GM21619 (cell line): ENCODE measurements at regions not wholly inside any gene's neighbourhood (a gene's known extent, or its start where the extent isn't known, plus 50 kb on each side); places are given as distances from the start of the nearest gene placed in this dataset.
"Not testable (repeated sequence)": the region's sequence is repeated elsewhere in the genome, so short reads cannot be mapped to it uniquely, and the experiment has no call there.

Source experiments
- ATAC-seq: cut with Tn5 transposase; IDR thresholded peaks from one replicate; pipeline ENCODE4 v1.9.1; 2021; ENCODE audit not compliant: unreplicated experiment

DNA sequence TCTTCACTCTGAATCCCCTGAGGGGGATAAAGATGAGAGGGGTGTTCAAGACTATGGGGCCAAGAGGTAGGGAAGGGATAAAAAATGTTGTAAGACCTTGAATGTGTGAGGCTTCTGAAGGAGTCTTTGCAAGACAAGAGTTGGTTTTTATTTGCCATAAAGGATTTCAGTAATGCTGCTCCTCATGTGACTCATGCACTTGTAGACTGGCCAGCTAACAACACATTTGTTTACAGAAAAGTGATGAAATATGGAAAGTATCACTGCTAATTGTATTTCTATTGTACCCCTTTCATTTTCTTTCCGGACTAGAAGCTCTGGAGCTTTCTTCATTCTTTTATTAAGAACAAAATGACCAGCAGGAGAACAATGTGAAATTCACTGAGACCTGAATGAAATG lies 782.1 kb downstream of the EPHA4 start:
- no peak for ATAC-seq

DNA sequence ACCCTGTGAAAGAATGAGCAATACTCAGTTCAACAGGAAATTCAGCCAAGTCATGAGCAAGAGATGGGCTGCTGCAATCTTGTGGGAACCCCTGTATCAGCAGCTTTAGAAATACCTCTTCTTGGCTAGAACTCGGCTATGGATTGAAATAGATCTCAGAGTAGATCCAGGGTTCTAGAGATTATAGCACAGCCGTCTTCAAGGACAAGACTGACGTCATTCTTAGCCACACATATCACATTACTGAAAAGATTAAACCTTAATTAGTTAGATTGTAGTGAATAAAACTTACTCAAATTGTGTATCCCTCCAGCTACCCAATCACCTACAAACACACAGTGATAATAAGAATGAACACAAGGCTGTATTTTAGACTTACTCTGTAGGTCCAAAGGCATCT lies 776.4 kb downstream of the EPHA4 start:
- no peak for ATAC-seq

DNA sequence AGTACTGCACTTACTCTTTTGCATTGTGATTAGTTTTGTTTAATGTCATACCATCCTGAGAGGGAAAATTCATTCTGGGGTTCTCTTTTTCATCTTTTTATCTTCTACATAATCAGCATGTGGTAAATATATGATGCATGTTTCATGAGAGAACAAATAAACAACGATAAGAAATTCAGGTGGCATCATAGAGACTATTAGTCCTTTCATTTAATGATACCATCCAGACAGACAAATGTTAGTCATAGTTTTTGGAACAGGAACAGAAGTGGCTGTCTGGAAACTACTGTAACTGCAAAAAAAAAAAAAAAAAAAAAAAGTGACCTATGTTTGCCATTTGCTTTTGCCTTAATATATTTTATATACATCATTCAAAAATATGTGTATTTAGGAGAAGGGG lies 761.0 kb downstream of the EPHA4 start:
- ATAC-seq: no peak

DNA sequence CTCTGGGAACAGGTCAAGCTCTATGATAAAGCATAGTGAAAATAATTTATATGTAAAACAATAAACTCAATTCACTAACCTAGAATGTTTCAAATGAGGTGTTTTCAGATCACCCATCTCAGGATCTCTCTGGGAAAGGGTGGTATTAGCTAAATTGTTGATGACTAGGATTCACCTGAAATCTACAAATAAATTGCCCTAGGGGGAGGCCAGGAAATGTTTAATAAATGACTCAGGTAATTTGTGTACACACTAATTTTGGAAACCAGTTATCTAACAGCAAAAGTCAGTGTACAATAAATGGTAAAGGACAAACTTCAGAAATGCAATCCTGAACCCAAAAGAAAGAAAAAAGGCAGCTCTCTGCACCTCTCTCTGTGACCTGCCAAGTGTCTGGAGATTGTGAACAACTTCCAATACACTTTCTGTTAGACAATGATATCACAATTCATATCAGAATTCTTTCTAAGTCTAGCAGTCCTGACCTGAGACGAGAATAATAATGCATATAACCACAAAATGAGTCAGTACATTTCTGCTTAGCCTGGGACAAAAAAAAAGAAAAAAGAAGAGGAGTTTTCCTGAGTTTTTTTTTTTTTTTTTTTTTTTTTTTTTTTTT lies 760.0 kb downstream of the EPHA4 start:
- ATAC-seq: no peak

DNA sequence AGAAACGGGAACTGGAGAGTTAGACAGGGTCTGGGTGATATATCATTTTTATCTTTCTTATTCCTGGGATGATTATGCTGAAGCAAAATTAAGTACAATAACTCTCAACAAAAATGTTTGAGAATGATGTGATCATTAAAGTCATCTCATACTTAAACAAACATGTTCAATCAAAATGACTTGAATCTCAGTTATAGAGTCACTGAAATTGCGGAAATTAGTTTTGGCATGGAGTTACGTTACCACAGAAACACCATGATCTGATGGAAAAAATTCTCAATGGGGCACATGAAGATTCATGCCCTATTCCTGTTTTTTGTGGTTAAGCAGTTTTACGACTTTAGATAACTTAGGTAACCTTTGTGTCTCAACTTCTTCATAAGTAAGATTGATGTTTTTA lies 757.7 kb downstream of the EPHA4 start:
- ATAC-seq: no peak

DNA sequence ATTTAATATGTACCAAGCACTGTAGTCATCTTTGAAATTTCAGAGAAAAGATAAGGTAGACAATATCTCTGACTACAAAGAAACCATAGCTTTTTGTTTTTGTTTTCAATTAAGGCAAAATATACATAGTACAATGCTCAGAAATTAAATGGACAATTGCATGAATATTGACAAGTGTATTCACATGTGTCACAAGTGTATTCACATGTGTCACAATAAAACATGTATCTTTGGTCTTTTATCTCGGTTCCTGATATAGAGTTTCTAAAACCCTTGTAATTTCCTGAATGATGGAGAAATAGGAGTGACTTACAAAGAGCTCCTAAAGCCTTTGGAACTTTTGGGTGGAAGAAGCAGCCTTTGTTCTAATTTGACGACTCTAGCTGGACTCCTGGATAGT lies 756.4 kb downstream of the EPHA4 start:
- ATAC-seq: no peak

DNA sequence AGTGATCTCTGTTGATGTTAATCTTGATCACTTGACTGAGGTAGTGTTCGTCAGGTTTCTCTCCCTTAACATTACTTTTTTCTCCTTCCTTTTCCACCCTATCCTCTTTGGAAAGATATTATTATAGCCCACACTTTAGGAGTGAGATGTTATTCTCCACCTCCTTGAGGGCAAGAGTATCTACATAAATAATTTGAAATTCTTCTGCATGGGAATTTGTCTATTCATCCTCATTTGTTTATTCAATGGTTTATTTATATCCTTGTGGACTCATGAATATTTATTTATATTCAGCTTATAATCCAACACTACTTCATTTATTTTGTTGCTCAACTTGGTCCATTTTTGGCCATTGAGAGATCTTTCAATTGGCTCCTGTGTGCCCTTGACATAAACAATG lies 750.4 kb downstream of the EPHA4 start:
- ATAC-seq: no peak

DNA sequence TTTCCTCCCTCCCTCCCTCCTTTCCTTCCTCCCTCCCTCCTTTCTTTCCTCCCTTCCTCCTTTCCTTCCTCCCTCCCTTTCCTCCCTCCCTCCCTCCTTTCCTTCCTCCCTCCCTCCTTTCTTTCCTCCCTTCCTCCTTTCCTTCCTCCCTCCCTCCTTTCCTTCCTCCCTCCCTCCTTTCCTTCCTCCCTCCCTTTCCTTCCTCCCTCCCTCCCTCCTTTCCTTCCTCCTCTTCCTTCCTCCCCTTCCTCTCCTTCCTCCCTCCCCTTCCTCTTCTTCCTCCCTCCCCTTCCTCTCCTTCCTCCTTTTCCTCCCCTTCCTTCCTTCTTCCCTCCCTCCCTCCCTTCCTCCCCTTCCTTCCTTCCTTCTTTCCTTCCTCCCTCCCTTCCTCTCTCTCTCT lies 748.5 kb downstream of the EPHA4 start:
- not testable (repeated sequence) for ATAC-seq

DNA sequence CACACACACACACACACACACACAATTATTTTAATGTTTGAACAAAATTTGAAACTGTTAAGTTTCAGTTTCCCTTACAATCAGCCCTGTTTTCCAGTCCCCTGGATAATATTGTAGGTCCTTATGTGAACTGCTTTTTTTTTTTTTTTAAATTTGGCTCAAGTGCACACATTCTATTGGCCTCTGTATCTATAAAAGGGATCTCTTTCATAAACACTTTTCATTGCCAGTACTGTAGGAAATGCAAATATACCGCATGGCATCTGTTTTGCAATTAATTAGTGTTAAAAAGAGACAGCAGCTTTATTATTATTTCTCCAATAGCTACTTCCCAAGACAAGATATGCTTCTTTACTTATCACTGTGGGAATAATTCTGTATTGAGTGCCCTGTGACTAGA lies 738.7 kb downstream of the EPHA4 start:
- ATAC-seq: no peak

DNA sequence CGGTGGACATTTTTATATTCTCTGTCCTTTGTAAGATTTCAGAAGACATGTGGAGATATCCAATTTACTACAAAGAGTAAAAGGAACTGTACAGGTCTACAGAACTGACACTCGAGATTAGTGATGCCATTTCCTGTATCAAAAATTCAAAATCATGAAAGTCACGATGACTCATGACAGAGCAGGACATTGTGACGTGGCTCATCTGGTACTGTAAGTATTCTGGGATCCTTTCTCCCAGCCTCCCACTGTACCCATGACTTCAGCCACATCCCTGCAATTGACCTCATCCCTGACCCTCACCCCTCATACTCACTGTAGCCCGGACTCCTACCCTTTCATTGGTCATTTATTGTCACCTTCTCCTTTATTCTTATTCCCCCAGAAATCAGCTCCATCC lies 736.5 kb downstream of the EPHA4 start:
- ATAC-seq: no peak

DNA sequence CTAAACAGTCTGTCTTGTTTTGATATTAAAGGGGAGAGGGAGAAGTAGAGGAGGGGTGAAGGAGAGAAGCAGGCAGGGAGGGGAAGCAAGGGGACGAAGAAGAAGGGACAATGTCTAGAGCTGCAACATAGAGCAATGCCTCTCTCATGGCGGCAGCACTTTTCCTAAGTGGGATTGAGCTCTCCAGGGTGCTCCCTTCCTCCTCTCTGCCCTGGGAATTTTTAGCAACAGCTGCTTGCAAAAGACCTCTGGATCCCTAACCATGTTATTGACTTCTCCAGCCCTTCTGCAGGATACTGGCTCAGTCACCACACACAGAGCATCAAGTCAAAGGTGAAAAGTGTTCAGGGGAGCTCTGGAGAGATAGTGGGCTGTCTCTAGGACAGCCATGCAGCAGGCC lies 734.9 kb downstream of the EPHA4 start:
- no peak for ATAC-seq

DNA sequence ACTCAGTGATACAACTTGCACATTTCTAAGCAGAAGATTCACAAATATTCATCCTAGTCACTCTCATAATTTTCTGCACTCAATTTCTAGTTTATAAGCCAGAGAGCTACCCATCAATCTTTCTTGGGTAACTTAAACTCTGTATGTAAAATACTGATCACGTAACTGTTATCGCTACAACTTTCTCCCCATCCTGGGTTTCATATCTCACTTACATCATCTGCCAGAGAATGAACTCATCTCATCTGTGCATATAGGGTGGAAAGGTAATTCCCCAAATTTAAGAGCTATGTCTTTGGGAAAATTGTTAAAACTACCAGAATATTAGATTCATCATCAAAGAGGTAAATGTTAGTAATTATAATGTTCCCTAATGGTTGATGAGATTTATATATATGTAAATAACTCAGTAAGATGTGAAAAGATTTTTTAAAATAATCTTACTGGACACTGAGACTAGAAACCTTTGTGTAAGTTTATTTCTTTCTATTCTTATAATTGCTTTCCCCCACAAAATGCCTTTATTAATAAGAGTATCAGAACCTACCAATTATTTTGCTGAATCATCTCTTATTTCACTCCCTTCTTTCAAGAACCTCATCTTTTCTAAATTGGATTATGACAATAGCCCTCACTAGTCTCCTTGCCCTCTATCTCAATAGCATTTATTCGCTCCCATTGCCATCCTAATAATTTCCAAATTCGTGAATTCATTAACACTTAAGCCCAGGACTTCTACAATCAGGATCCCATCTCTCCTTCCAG lies 729.0 kb downstream of the EPHA4 start:
- ATAC-seq: no peak

DNA sequence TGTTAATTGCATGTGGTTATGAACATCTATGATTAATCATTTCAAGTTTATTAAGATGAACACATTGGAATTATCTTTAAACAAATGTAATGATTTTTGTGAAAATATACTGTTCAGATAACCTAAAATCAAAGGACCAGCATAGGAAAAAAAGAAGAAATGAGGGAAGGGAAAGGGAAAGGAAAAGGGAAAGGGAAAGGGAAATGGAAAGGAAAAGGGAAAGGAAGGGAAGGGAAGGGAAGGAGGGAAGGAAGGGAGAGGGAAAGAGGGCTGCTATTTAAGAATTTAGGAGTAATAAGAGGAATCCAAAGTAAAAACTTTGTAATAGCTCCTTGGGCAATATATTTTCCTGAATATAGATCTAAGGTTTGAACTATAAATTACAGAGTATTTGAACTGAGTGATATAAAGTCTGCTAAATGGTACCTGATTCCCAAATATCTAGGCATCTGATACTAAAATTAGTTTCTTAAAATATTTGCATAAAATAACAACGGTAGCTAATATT lies 726.3 kb downstream of the EPHA4 start:
- no peak for ATAC-seq

DNA sequence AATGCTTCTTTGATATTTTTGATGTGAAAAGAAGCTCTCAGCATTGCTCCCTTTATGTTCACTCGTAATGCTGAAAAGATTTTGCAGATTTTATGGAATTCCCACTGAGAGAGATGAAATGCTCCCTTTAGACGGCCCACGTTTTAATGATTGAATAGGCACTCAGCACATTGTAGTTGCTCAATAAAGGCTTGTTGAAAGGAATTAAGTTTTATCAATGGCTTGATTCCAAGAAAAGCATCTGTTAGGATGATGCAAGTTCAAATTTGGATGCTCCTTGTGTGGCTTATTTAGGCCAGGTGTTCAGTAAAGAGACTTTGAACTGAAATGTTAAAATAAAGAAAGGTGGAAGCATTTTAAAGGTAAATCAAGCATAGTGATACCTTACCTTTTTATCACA lies 725.1 kb downstream of the EPHA4 start:
- ATAC-seq: no peak

DNA sequence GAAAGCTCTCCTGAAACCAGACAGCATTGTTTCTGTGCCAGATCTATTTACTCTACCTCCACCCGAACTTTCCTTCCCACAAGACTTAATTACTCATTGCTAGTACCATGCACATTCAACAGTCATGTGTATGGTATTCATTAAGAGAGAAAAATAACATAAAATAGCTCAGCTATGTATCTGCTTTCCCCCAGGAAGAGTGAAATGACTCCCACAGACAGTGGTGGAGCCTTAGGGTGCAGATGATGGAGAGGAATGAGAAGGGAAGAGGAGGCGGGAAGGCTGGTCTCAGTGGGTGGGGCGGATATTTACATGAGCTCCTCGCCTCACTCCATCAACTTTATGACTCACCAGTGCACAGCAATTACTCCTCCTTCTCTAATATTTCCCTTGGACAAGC lies 724.5 kb downstream of the EPHA4 start:
- ATAC-seq: no peak

DNA sequence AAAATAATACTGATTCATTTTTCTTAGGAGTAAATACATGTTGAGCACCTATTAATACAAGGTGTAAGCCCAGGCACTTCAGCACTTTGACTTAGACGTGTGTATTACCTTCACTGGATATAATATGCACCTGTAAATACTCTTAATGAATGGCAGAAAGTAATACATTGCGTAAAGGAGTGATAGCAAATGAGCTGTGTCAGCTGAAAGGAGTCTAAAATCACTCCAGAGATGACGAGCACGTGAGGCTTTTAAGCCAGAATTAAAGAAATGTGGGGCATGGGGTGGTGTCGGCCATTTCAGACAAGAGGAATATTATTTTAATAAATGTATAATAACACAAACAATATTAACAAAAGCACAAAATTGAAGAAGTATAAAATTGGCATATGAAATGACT lies 722.7 kb downstream of the EPHA4 start:
- ATAC-seq: no peak

DNA sequence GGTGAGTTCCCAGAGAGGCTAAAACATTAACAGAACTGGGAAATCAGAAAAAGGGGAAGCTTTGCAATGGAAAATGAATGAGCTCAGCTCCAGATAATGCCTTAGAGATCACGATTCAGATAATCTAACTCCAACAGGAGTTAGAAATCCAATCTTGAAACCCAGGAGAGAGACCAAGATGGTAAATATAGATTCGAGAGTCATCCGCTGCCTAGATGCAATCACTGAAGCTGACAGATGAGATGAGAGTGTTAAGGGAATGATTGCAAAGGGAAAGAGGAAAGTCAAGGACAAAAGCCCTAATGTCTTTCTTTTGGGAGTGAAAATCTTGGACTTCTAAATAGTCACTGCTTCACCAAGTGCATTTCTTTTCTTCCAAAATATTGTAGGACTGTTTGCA lies 722.0 kb downstream of the EPHA4 start:
- ATAC-seq: no peak

DNA sequence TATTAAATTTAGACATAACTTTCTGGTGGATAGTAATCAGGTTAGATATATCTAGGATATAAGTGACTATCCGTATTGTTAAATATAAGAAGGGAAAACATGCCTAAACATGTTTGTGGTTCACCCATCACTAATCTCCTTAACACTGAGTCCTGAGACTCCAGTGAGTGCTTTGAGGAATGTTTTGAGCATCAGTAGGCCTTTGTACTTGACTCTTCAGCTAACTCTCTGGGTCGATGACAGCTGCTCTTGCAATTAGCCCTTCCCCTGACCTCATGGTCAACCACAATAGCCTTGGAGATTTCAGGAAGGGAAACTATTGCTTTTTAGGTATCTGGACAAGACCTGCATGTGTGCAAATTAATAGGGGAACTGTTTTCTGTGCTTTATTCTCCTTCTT lies 716.8 kb downstream of the EPHA4 start:
- no peak for ATAC-seq

DNA sequence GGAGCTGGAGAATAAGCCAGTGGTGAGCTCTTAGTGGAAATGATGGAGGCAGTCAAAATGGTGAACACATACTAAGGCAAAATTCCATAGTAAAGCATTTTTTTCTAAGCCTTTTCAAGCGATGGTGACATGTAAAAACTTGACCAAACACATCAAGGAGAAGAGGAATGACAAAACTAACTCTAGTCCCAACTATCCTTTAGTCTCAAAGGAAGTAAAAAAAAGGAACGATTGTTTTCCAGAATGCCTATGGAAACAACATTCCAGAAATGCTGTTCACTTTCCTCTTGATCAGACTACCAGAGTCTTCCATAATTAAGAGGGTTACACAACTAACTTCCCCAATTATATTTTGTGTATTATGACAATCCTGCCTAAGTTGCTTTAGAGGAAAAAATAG lies 715.6 kb downstream of the EPHA4 start:
- ATAC-seq: no peak

DNA sequence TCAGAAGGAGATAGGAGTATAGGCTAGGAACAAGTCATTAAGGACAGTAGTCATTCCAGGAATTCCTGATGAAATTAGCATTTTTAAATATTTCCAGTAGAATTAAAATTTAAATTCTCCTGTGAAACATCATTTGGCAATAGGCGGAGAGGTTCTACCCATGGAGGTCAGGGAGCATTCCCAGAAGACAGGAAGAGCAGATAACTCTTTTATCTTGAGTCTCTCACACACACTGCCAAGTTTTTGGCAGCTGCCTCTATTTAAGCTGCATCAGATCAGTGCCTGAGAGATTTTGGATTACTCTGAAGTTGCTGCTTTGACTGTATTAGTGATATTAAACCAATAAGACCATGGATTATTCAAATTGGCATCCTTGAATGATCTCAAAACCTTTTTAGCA lies 714.7 kb downstream of the EPHA4 start:
- no peak for ATAC-seq

DNA sequence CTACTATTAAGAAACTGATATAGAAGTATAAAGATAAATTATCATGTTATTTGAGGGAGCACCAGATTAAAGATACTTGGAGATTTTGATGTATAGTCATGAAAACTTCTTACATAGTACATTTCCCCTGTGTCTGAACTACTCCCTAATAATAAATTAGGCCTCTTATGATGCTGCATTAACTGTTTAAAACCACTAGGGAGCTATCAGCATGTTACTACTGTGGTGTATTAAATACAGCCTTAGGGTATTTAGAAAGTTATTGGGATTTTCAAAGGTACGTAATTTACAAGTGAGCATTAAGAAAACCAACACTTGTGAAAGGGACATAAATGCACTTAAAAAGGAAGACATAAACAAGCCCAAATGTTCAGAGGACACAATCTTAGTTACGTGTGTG lies 714.0 kb downstream of the EPHA4 start:
- ATAC-seq: no peak

DNA sequence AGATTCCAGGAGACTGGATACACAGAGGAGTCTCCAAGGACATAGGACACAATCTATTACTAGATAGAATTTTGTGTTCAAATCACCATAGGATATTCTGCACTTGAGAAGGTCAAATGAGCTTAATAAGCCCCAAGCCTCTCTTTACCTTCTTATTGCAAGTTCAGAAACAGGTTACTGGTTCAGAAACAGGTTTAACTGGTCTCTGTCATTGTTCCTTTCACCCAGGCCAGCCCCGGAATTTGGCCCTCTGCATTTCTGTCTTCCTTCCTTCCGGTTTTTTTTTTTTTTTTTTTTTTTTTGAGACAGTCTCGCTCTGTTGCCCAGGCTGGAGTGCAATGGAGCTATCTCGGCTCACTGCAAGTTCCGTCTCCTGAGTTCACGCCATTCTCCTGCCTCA lies 700.2 kb downstream of the EPHA4 start:
- no peak for ATAC-seq
